ENCODE measurements at regions not wholly inside any gene's neighbourhood (a gene's known extent, or its start where the extent isn't known, plus 50 kb on each side); places are given as distances from the start of the nearest gene placed in this dataset.
A peak's percentile ranks its signal among the peaks of the same experiment; 100 is the strongest.

- peak; percentile 72 for DNase-seq (ENCODE audit: low read depth)
- H3K4me3 ChIP-seq (ENCODE audit: low read depth, low read length): no peak overlapping the region
- peak; percentile 90 for TF ChIP-seq CTCF (IDR thresholded peaks at IDR 0.05; ENCODE audit: insufficient read depth, low read depth, low read length, missing control alignments)
These were observed 336.9 kb upstream of the NPSR1 start for GRCh38 chr7:34320926-34321661.

- no peak overlapping the region for H3K4me3 ChIP-seq (ENCODE audit: low read depth, low read length)
- peak; percentile 2 for DNase-seq (ENCODE audit: low read depth)
- TF ChIP-seq CTCF (IDR thresholded peaks at IDR 0.05; ENCODE audit: insufficient read depth, low read depth, low read length, missing control alignments): no peak
These were observed 335.2 kb upstream of the NPSR1 start for GRCh38 chr7:34322841-34323240.

- DNase-seq (ENCODE audit: low read depth): no peak
- no peak overlapping the region for H3K4me3 ChIP-seq (ENCODE audit: low read depth, low read length)
- no peak for TF ChIP-seq CTCF (IDR thresholded peaks at IDR 0.05; ENCODE audit: insufficient read depth, low read depth, low read length, missing control alignments)
These were observed 330.3 kb upstream of the NPSR1 start for GRCh38 chr7:34327681-34328080.

GRCh38 chr7:34330308-34330707 lies 327.7 kb upstream of the NPSR1 start:
- no peak overlapping the region for H3K4me3 ChIP-seq (ENCODE audit: low read depth, low read length)
- DNase-seq (ENCODE audit: low read depth): no peak
- no peak for TF ChIP-seq CTCF (IDR thresholded peaks at IDR 0.05; ENCODE audit: insufficient read depth, low read depth, low read length, missing control alignments)

- no peak for TF ChIP-seq CTCF (IDR thresholded peaks at IDR 0.05; ENCODE audit: insufficient read depth, low read depth, low read length, missing control alignments)
- H3K4me3 ChIP-seq (ENCODE audit: low read depth, low read length): no peak overlapping the region
- no peak for DNase-seq (ENCODE audit: low read depth)
These were observed 326.9 kb upstream of the NPSR1 start for GRCh38 chr7:34331102-34331501.

- H3K4me3 ChIP-seq (ENCODE audit: low read depth, low read length): no peak overlapping the region
- no peak for TF ChIP-seq CTCF (IDR thresholded peaks at IDR 0.05; ENCODE audit: insufficient read depth, low read depth, low read length, missing control alignments)
- DNase-seq (ENCODE audit: low read depth): no peak
These were observed 326.0 kb upstream of the NPSR1 start for GRCh38 chr7:34332006-34332405.

GRCh38 chr7:34333184-34333583 lies 324.8 kb upstream of the NPSR1 start:
- no peak for TF ChIP-seq CTCF (IDR thresholded peaks at IDR 0.05; ENCODE audit: insufficient read depth, low read depth, low read length, missing control alignments)
- no peak overlapping the region for H3K4me3 ChIP-seq (ENCODE audit: low read depth, low read length)
- DNase-seq (ENCODE audit: low read depth): no peak

All from GM12865 (cell line).